Activated T-helper 17 cell treated with anti-CD3 and anti-CD28 coated beads, Interleukin-2, amount 50 U/mL, for 72 hours (primary cell): ENCODE measurements at regions not wholly inside any gene's neighbourhood (a gene's known extent, or its start where the extent isn't known, plus 50 kb on each side); places are given as distances from the start of the nearest gene placed in this dataset.

Experiments
- ATAC-seq: fragments of 150-1000 bp; cut with Tn5 transposase; replicated peaks from 2 replicates; pipeline ENCODE4 v1.10.0; 2021; ENCODE audit warnings: mild to moderate bottlenecking, moderate library complexity
- H3K27ac Mint-ChIP-seq: one replicate; pipeline ENCODE4 v1.8.0; 2022; ENCODE audit warnings: mixed read lengths
- H3K27me3 Mint-ChIP-seq: one replicate; pipeline ENCODE4 v1.8.0; 2022; ENCODE audit warnings: mixed read lengths
- H3K36me3 Mint-ChIP-seq: one replicate; pipeline ENCODE4 v1.8.0; 2022; ENCODE audit warnings: low read depth, mild to moderate bottlenecking, mixed read lengths
- H3K4me1 Mint-ChIP-seq: one replicate; pipeline ENCODE4 v1.8.0; 2022; ENCODE audit warnings: mixed read lengths
- H3K4me3 Mint-ChIP-seq: one replicate; pipeline ENCODE4 v1.8.0; 2022; ENCODE audit warnings: mild to moderate bottlenecking, mixed read lengths
- H3K9me3 Mint-ChIP-seq: one replicate; pipeline ENCODE4 v1.8.0; 2022; ENCODE audit warnings: mixed read lengths

- no peaks in the 10 kb centered on the region for H3K27me3 Mint-ChIP-seq
- H3K4me1 Mint-ChIP-seq: peaks cover 16% of the 10 kb centered on the region
- no peaks in the 10 kb centered on the region for H3K9me3 Mint-ChIP-seq
- peak overlapping the region; percentile 43 for H3K4me3 Mint-ChIP-seq
- peak; percentile 38 for ATAC-seq
- no peaks in the 10 kb centered on the region for H3K36me3 Mint-ChIP-seq
- no peak overlapping the region for H3K27ac Mint-ChIP-seq
Observed at GRCh38 chrX:42129022-42129940, 205.9 kb upstream of the CASK start.

DNA sequence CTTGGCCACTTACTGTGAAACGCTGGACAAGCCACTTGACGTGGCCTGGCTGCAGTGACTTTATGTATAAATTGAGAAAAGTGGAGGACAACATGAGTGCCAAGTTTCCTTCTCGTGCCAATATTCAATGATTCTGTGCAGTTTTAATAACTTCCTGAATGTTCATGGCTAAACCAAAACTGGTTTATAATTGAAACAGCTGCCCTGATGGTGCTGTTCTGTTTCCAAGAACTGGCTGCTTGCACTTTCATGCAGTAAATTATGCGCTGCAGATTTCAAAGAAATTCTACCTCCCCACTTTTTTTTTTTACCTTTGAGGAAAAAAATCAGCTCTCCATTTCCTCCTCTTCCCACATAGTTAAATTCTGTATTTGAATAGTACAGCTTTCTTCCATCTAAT lies 205.2 kb upstream of the CASK start:
- no peaks in the 10 kb centered on the region for H3K9me3 Mint-ChIP-seq
- H3K27me3 Mint-ChIP-seq: no peaks in the 10 kb centered on the region
- H3K27ac Mint-ChIP-seq: peak overlapping the region; percentile 58
- H3K4me1 Mint-ChIP-seq: peaks cover 16% of the 10 kb centered on the region
- peak overlapping the region; percentile 43 for H3K4me3 Mint-ChIP-seq
- H3K36me3 Mint-ChIP-seq: no peaks in the 10 kb centered on the region
- peak; percentile 46 for ATAC-seq

DNA sequence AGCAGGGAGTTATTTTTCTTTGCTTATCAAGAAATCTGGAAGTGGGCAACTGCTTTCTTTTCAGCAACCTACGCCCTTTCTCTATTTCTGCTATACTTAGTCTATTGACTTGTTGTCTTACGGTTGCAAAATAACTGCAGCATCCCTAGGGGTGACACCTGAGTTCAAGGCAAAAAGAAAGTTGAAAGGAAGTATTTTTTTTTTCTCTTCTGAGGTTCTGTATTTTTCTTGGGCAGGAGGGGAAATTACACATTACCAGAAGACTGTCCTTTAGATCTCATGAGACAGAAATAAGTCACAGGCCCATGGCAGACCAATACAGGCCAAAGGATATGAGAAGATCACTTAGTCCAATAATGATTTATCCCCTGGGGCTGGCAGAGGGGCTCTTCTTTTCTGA lies 204.7 kb upstream of the CASK start:
- Mint-ChIP-seq H3K4me3 (peak overlapping the region; percentile 43), H3K27ac (peak overlapping the region; percentile 58), H3K36me3 (no peaks in the 10 kb centered on the region)

GRCh38 chrX:42127563-42127962 lies 204.2 kb upstream of the CASK start:
- H3K27ac Mint-ChIP-seq: peak overlapping the region; percentile 58
- H3K4me1 Mint-ChIP-seq: peaks cover 16% of the 10 kb centered on the region
- no peaks in the 10 kb centered on the region for H3K27me3 Mint-ChIP-seq
- peak overlapping the region; percentile 43 for H3K4me3 Mint-ChIP-seq
- H3K36me3 Mint-ChIP-seq: no peaks in the 10 kb centered on the region
- no peaks in the 10 kb centered on the region for H3K9me3 Mint-ChIP-seq
- ATAC-seq: peak; percentile 36

More for the DNA sequence above, 204.7 kb upstream of the CASK start:
- peak; percentile 87 for ATAC-seq
- Mint-ChIP-seq H3K4me1 (peaks cover 16% of the 10 kb centered on the region), H3K27me3 (no peaks in the 10 kb centered on the region), H3K9me3 (no peaks in the 10 kb centered on the region)

DNA sequence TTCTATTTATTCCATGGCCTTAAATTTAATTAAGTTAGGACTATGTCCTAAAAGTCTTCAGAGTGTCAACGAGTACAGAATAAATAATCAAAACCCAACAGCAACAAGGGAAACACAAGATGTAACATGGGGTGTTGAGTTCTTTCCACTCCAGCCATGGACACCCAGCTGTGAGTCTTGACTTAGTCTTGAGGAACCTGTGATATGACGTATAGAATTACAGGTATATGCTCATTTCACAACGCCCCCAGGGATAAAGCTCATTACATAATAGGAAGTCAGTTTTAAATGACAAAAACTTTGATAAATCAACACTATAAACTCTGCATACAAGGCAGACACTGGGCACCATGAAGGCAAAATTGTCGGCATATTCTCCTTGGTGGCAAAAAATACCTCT lies 200.0 kb upstream of the CASK start:
- Mint-ChIP-seq H3K4me3 (no peak overlapping the region), H3K4me1 (peaks cover 7% of the 10 kb centered on the region), H3K9me3 (no peaks in the 10 kb centered on the region), H3K27ac (no peak overlapping the region), H3K27me3 (no peaks in the 10 kb centered on the region), H3K36me3 (no peaks in the 10 kb centered on the region)
- ATAC-seq: no peak

DNA sequence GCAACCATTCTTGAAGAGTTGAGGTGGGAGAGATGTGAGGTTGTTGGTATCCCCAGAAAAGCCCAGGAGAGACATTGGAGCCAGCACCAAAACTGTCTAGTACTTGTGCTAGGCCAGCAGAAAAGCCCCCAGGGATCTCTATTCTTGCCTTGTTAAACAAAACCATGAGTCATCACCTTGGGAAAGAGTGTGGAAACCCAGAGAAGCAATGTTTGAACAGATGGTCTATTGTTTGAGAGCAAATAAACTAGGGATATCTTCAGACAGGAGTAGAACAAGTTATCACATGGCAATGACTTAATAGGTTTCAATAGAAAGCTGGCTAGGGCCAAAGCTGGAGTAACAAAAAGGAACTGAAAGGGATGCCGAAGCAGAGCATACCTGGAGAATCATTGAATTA lies 195.7 kb upstream of the CASK start:
- no peaks in the 10 kb centered on the region for H3K9me3 Mint-ChIP-seq
- peaks cover 4% of the 10 kb centered on the region for H3K4me1 Mint-ChIP-seq
- no peaks in the 10 kb centered on the region for H3K36me3 Mint-ChIP-seq

GRCh38 chrX:42117318-42117717 lies 194.0 kb upstream of the CASK start:
- H3K27me3 Mint-ChIP-seq: no peaks in the 10 kb centered on the region
- H3K4me3 Mint-ChIP-seq: no peak overlapping the region
- no peaks in the 10 kb centered on the region for H3K36me3 Mint-ChIP-seq
- peaks cover 5% of the 10 kb centered on the region for H3K4me1 Mint-ChIP-seq
- H3K9me3 Mint-ChIP-seq: no peaks in the 10 kb centered on the region
- no peak overlapping the region for H3K27ac Mint-ChIP-seq
- ATAC-seq: no peak

More for the DNA sequence above, 195.7 kb upstream of the CASK start:
- no peak for ATAC-seq
- Mint-ChIP-seq H3K4me3 (no peak overlapping the region), H3K27ac (no peak overlapping the region), H3K27me3 (no peaks in the 10 kb centered on the region)

DNA sequence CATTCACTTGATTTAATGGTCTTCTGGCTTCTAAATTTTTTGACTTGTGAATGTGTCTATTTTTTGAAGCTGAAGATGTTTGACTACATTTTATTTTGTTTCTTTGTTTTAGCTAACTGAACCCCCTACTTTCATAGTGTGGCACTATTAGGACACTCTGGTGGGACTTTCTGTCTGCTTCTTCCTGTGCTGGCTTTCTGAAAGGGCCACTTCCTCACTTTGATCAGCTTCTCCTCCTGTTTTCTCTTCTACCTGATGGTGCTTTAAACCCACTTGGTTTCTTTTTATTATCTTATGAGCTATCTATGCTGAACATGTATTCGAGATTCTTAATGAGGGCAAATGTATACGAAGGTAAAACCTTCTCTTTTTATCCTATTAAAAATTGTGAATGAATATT lies 186.1 kb upstream of the CASK start:
- Mint-ChIP-seq H3K27ac (no peak overlapping the region), H3K9me3 (no peaks in the 10 kb centered on the region), H3K36me3 (no peaks in the 10 kb centered on the region), H3K4me1 (peaks cover 14% of the 10 kb centered on the region), H3K27me3 (no peaks in the 10 kb centered on the region), H3K4me3 (no peak overlapping the region)
- no peak for ATAC-seq

- Mint-ChIP-seq H3K4me1 (peaks cover 9% of the 10 kb centered on the region), H3K36me3 (no peaks in the 10 kb centered on the region), H3K27me3 (no peaks in the 10 kb centered on the region), H3K27ac (peak overlapping the region; percentile 71), H3K9me3 (no peaks in the 10 kb centered on the region), H3K4me3 (peak overlapping the region; percentile 58)
- peak; percentile 97 for ATAC-seq
Observed at GRCh38 chrX:42107495-42108488, 184.4 kb upstream of the CASK start.

DNA sequence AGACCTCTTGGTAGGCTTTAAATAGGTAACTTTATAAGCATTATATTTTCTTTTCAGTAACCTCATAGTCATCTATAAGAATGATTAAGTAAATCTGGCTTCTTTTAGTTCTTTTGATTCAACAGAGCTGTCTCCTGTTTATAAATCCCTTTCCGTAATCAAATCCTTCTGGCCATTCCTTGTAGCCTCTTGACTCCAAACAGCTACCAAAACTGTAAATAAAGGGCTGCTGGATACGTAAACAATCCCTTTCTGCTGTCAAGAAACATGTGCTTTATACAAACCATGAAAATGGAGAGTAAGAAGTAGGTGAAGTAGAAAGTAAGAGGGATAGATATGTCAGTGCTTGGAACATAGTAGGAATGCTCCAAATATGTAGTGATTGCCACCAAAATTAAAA lies 183.2 kb upstream of the CASK start:
- peaks cover 9% of the 10 kb centered on the region for H3K4me1 Mint-ChIP-seq
- no peak for ATAC-seq
- H3K27me3 Mint-ChIP-seq: no peaks in the 10 kb centered on the region
- no peaks in the 10 kb centered on the region for H3K9me3 Mint-ChIP-seq
- H3K36me3 Mint-ChIP-seq: no peaks in the 10 kb centered on the region
- H3K27ac Mint-ChIP-seq: no peak overlapping the region
- no peak overlapping the region for H3K4me3 Mint-ChIP-seq

DNA sequence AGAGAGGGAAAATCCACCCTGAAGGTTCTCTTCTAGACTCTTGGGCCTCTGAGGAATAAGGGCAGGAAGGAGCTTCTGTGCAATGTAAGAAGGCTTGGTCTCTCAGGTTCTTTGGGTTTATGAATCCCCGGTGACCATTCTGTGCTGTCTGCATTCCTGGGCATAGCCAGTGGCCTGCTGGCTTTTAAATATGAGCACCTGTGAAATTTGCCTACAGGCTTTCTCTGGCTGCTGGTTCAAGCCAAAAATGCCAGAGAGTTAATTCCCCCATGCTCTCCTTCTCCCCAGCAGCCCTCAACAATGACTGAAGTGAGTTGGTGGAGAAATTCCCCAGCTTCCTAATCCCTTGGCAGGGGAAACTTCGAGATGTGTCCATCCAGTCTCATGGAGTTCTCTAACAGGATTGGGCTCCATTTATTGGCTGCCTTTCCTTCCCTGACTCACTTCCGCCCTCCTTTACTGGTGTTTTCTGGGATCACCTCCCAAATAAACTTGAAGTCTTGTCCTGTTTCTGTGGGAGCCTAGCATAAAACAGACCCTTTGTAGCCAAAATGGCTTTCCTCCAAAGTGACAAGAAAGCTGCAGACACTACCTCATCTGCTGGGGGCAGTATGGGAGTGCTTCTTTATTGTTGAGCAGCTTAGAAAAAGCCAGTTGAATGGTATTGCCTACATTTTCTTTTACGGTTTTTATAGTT lies 179.4 kb upstream of the CASK start:
- H3K36me3 Mint-ChIP-seq: no peaks in the 10 kb centered on the region
- no peak for ATAC-seq
- no peaks in the 10 kb centered on the region for H3K27me3 Mint-ChIP-seq
- no peak overlapping the region for H3K4me3 Mint-ChIP-seq
- no peaks in the 10 kb centered on the region for H3K9me3 Mint-ChIP-seq
- no peak overlapping the region for H3K27ac Mint-ChIP-seq
- peaks cover 6% of the 10 kb centered on the region for H3K4me1 Mint-ChIP-seq

- no peak for ATAC-seq
- Mint-ChIP-seq H3K27ac (no peak overlapping the region), H3K9me3 (no peaks in the 10 kb centered on the region), H3K36me3 (no peaks in the 10 kb centered on the region), H3K4me1 (peaks cover 4% of the 10 kb centered on the region), H3K27me3 (no peaks in the 10 kb centered on the region), H3K4me3 (no peak overlapping the region)
Observed at GRCh38 chrX:42098900-42099299, 175.5 kb upstream of the CASK start.

DNA sequence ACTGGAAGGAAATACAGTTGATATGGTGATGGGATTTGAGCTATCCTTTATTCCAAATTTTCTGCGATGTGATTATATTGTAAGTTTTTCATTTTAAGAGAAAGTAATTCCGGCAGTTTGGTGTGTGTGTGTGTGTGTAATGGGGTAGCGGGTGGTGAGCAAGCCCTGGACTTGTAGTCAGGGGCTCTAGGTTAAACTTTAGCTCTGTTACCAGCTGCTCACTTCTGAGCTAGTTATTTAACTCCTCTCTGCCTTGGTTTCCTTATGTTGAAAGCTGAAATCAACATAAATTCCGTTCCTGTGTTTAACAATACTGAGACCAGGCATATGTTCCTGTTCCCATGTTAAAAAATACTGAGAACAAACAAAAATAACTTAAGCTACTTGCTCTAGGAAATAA lies 174.1 kb upstream of the CASK start:
- Mint-ChIP-seq H3K4me3 (no peak overlapping the region), H3K4me1 (peaks cover 4% of the 10 kb centered on the region), H3K36me3 (no peaks in the 10 kb centered on the region), H3K9me3 (no peaks in the 10 kb centered on the region), H3K27ac (no peak overlapping the region), H3K27me3 (no peaks in the 10 kb centered on the region)
- ATAC-seq: no peak

GRCh38 chrX:42096265-42096920 lies 173.0 kb upstream of the CASK start:
- ATAC-seq: no peak
- Mint-ChIP-seq H3K27me3 (no peaks in the 10 kb centered on the region), H3K36me3 (no peaks in the 10 kb centered on the region), H3K4me1 (peaks cover 4% of the 10 kb centered on the region), H3K4me3 (no peak overlapping the region), H3K9me3 (no peaks in the 10 kb centered on the region), H3K27ac (no peak overlapping the region)
